ENCODE measurements at regions not wholly inside any gene's neighbourhood (a gene's known extent, or its start where the extent isn't known, plus 50 kb on each side); places are given as distances from the start of the nearest gene placed in this dataset.

- Histone ChIP-seq H3K36me3 (no peaks in the 10 kb centered on the region), H3K4me3 (no peak overlapping the region), H3K9me3 (no peaks in the 10 kb centered on the region), H3K27ac (no peak overlapping the region), H3K27me3 (no peaks in the 10 kb centered on the region), H3K4me1 (no peaks in the 10 kb centered on the region)
- TF ChIP-seq CTCF (IDR thresholded peaks at IDR 0.05) (no peak), POLR2A (IDR thresholded peaks at IDR 0.05) (no peak)
- DNase-seq, result no peak
These were observed 1609.7 kb upstream of the ACVR2A start for GRCh38 chr2:146235158-146235557.

DNA sequence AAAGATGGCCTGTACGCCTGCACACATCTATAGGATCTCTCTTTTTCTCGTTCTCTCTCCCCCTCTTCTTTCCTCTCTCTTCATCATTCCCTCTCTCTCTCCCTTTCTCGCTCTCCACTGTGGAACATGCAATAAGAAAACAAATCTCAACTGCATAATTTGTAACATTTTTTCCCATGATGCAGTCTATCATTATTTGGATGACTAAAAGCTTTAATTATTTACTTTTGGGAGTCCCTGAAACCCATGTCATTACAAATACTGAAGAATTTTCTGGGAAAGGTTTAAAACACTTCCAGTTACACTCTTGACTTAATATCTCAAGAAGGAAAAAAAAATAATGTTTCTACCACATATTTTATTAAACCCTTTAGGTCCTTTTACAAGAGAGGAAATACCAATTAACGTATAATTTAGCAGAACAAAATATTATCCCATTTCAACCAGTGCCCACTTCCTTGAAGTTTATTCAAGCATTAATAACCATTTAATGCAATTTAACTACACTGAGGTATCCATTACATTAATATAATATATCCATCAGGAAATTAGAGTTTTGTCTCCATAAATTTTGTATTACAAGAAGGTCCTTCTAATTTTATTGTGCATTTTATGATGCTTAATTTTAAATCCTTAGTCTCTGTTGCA, 1615.2 kb upstream of the ACVR2A start:
- Histone ChIP-seq H3K27ac (no peak overlapping the region), H3K9me3 (no peaks in the 10 kb centered on the region), H3K4me3 (no peak overlapping the region), H3K4me1 (no peaks in the 10 kb centered on the region), H3K27me3 (no peaks in the 10 kb centered on the region), H3K36me3 (no peaks in the 10 kb centered on the region)
- no peak for DNase-seq
- TF ChIP-seq POLR2A (IDR thresholded peaks at IDR 0.05) (no peak), CTCF (IDR thresholded peaks at IDR 0.05) (no peak)

GRCh38 chr2:146228466-146229058, 1616.3 kb upstream of the ACVR2A start:
- no peaks in the 10 kb centered on the region for H3K36me3 ChIP-seq
- no peak overlapping the region for H3K27ac ChIP-seq
- no peaks in the 10 kb centered on the region for H3K4me1 ChIP-seq
- H3K4me3 ChIP-seq, result no peak overlapping the region
- no peaks in the 10 kb centered on the region for H3K27me3 ChIP-seq
- no peak for DNase-seq
- no peaks in the 10 kb centered on the region for H3K9me3 ChIP-seq
- TF ChIP-seq CTCF (IDR thresholded peaks at IDR 0.05), result no peak
- TF ChIP-seq POLR2A (IDR thresholded peaks at IDR 0.05), result no peak

GRCh38 chr2:146228020-146228393, 1616.8 kb upstream of the ACVR2A start:
- no peak for DNase-seq
- TF ChIP-seq CTCF (IDR thresholded peaks at IDR 0.05), result no peak
- TF ChIP-seq POLR2A (IDR thresholded peaks at IDR 0.05), result no peak
- Histone ChIP-seq H3K36me3 (no peaks in the 10 kb centered on the region), H3K4me1 (no peaks in the 10 kb centered on the region), H3K27me3 (no peaks in the 10 kb centered on the region), H3K9me3 (no peaks in the 10 kb centered on the region), H3K27ac (no peak overlapping the region), H3K4me3 (no peak overlapping the region)

DNA sequence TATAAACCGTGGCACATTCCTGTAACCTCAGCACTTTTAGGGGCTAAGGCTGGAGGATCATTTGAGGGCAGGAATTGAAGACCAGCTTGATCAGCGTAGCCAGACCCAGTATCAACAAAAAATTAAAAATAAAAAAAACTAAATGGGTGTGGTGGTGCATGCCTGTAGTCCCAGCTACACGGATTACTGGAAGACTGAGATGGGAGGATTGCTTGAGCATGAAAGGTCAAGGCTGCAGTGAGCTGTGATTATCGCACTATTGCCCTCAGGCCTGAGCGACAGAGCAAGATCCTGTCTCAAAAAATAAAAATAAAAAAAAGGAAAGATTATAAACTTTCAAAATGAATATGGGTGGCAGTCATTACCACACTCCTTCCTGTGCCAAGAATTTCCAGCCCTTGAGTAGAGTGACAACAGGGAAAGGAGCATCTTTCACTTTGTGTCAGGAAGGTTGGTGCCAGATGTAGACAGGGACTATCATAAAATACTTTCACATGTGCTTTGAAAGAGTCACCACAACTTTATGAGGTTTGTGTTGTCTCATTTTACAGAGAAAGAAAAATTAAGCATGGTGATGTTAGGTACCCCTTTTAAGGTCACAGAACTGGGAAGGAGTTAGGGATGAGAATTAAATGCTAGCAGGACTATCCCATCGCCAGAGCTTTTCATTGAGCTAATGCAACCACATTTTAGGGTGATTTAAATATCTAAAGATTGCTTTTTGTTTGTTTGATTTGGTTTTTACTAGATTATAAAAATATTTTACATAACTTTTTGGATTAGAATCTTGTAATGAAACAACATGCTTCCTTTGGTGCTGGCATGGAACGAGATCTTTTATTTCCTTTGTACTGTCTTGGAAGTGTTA, 1617.4 kb upstream of the ACVR2A start:
- H3K27me3 ChIP-seq, result no peaks in the 10 kb centered on the region
- H3K4me1 ChIP-seq, result no peaks in the 10 kb centered on the region
- no peak for TF ChIP-seq POLR2A (IDR thresholded peaks at IDR 0.05)
- no peak for TF ChIP-seq CTCF (IDR thresholded peaks at IDR 0.05)
- H3K9me3 ChIP-seq, result no peaks in the 10 kb centered on the region
- no peak overlapping the region for H3K27ac ChIP-seq
- no peak for DNase-seq
- no peaks in the 10 kb centered on the region for H3K36me3 ChIP-seq
- H3K4me3 ChIP-seq, result no peak overlapping the region

All from Peyer's patch (tissue), 4 donors.